ENCODE measurements at regions not wholly inside any gene's neighbourhood (a gene's known extent, or its start where the extent isn't known, plus 50 kb on each side); places are given as distances from the start of the nearest gene placed in this dataset.

DNA sequence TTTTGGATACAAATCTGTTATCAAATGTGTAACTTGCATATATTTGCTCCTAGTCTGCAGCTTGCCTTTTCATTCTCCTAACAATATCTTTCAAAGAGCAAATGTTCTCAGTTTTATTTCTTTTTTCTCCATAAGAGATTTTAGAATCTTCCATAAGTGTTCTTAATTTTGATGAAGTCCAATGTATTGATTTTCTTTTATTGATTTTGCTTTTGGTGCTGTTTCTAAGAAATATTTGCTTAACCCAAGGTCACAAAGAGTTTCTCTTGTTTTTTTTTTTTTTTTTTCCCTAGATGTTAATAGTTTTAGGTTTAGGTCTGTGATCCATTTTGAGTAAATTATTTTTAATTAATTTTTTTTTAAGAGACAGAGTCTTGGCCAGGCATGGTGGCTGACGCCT is 75.8 kb upstream of the SPRED2 start:
- DNase-seq = no peak

DNA sequence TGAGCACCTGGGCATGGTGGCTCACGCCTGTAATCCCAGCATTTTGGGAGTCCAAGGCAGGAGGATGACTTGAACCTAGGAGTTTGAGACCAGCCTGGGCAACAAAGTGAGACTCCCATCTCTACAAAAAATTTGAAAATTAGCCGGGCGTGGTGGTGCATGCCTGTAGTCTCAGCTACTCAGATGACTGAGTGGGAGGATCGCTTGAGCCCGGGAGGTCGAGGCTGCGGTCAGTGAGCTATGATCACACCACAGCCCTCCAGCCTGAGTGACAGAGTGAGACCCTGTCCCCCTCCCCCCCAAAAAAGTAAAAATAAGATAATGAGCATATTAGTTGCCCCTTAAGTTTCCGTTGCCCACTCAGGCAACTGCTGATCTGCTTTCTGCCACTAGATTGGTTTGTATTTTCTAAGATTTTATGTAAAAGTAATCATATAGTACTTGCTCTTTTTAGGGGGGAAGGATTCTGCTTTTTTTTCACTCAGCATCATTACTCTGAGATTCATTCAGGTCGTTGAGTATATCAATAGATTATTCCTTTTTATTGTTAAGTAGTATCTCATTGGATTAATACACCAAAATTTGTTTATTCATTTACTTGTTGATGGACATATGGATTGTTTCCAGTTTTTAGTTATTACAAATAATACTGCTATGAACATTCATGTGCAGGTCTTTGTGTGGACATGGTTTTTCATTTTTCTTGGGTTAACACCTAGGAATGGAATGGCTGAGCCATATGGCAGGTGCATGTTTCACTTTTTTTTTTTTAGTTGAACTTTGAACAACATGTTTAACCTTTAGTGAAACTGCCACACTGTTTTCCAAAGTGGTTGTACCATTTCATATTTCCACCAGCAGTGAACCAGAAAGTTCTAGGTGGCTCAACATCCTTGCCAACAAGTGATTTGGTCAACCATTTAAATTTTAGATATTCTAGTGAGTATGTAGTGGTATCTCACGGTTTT is 75.0 kb upstream of the SPRED2 start:
- no peak for DNase-seq

DNA sequence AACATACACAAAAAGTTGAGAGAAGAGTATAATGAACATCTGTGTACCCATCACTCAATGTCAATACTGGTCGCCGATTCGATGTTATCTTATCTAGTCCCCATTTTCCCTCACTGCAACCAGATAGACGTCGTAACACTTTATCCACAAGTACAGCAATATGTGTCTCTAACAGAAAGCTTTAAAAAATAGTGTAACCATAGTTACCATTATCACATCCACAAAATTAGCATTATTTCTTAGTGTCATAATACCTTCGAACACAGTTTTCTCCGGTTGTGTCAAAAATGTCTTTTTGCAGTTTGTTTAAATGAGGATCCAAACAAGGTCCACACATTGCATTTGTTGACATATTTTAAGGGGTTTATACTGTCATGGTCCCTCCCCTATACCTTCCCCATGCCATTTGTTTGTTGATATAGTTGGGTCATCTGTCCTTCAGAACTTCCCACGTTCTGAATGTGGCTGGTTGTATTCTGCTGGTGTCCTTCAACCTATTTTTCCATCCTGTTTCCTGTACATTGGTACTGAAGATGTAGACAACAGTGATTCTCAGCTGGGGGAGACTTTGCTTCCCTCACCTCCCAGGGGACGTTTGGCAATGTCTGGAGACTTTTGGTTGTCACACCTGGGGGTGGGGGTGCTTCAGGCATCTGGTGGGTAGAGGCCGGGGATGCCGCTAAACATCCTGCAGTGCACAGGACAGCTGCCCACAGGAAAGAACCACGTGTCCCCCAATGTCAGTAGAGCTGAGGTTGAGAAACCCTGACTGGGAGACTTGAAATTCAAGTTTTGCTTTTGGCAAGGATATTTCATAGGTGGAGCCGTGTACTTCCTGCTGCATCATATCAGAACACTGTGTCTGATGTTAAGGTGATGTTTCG is 72.7 kb upstream of the SPRED2 start:
- no peak for DNase-seq

DNA sequence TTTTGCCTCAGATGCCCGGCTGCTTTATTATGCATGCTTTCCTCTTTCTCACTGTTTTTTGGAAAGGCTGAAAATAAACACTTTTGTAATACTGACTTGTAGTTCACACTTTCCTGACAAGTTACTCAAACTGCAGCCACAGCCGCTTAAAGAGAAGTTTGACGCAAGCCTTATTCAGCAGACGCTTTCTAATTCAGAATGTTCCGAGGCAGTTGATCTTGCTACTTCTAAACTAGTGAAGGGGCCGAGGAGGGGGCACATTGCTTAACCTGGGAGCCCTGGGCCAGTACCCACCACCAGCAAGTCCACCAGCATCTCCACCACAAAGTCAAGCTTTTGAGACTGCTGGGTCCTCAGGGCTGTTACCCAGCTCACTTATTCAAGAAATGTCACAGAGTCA is 71.8 kb upstream of the SPRED2 start:
- no peak for DNase-seq

GRCh38 chr2:65503746-65504145 is 71.3 kb upstream of the SPRED2 start:
- DNase-seq = no peak

- DNase-seq = no peak
These were observed 69.4 kb upstream of the SPRED2 start for GRCh38 chr2:65501836-65502235.

- no peak for DNase-seq
These were observed 68.7 kb upstream of the SPRED2 start for GRCh38 chr2:65501074-65501473.

DNA sequence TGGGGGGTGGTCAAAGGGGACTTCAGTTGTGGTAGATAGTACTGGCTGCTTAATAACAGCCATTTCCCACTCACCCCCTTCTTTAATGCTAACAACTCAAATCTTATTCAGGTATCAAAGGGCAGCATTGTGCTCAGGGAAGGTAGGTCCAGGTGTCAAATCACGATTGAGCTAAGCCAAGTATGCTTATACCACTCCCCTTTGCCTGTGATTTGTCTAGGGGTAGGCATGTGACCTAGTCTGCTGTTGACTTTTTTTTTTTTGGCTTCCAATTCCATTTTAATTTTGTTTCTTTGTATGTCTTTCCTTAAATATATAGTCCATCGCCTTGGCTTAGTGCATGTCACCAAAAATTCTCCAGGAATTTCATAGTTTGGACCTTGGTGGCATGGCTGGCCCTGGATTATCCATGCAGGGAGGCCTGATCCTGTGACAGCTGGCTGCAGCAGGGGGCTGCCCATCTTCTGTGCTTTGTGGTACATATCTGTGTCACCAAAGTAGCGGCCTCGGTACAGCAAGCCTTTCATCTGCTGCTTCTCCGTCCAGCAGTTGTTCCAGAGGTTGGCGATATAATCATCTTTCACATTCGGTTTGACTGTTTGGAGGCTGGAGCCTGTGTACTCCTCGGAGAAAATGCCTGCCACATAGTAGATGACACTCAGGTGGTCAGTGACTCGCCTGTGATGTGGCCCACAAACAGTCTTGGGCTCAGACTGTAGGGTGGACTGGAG is 68.1 kb upstream of the SPRED2 start:
- DNase-seq = no peak

DNA sequence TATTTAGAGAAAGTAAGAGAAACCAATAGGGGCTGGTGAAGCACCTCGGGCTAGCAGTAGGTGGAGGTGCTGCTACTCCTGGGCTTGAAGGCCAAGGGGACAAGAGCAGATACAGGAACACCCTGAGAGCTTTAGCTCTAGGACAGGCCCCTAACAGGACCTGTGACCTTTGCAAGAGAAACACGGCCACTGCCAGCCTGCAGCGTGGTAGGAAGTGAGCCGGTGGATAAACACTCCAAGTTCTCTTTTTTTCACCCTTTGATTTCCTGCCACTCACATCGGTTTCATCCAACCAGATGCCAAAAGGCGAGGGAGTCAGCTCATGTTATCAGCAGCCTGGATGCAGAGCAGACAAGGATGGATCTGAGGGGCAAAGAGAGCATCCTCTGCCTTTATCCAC is 66.8 kb upstream of the SPRED2 start:
- DNase-seq = no peak

- no peak for DNase-seq
These were observed 66.0 kb upstream of the SPRED2 start for GRCh38 chr2:65498396-65498795.

DNA sequence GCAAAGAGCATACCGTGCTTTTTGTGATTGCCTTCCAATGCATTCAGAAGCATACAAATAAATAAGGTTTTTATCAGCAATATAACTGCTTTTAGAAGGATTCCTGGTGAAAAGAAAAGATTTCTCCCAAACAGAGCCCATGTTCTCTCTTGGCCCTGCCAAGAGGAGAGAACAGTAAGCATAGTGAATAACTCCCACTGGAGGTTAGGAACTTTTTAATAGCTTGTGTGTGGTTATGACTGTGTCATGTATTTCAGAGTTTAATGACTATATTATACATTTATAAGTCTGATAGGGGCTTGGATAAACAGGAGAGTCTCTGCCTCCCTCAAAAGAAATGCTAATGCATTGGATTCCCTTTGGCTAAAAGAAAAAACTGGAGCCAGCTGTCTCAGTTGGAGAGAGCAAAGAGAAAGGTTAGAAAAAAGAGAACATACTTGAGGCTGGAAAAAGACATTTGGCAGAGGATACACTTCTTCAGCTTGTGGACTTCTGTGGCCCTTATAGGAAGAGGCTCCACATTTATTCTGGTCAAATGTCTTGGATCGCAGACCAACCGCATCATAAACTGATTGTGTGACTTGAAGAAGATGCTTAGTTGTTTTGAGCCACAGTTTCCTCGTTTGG is 63.0 kb upstream of the SPRED2 start:
- DNase-seq = no peak

DNA sequence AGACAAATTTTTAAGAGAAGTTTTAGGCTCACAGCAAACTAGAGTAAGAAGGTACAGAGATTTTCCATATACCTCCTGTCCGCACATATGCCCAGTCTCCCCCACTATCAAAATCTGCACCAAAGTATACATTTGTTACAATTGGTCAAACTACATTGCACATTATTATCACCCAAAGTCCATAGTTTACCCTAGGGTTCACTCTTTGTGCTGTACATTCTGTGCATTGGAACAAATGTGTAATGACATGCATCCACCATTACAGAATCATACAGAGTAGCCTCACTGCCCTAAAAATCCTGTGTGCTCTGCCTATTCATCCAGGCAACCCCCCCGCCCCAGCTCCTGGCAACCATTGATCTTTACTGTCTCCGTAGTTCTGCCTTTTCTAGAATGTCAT is 61.7 kb upstream of the SPRED2 start:
- DNase-seq = no peak

DNA sequence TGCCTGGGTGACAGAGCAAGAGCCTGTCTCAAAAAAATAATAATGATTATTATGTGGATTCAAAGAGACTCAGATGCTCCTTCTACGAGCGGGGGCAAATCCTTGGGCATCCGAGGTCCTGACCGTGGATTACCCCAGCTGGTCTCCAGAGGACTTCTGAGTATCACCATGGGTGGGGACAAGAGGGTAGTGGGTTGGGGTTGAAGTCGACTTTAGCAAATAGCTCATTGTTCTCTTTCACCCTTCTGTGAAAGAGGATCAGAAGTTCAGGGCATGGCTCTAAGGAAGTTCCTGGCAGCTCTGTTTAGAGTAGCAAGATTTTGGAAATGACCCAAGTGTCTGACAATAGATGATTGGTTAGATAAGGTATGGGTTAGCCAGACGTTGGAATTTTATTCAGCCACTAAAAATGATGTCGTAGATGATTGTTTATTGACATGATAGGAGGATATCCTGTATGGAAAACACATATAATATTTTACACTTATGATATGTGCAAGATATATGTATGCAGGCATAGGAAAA is 59.0 kb upstream of the SPRED2 start:
- DNase-seq = peak; percentile 0

GRCh38 chr2:65490222-65490621 is 57.8 kb upstream of the SPRED2 start:
- DNase-seq = no peak

GRCh38 chr2:65489269-65489668 is 56.9 kb upstream of the SPRED2 start:
- no peak for DNase-seq

DNA sequence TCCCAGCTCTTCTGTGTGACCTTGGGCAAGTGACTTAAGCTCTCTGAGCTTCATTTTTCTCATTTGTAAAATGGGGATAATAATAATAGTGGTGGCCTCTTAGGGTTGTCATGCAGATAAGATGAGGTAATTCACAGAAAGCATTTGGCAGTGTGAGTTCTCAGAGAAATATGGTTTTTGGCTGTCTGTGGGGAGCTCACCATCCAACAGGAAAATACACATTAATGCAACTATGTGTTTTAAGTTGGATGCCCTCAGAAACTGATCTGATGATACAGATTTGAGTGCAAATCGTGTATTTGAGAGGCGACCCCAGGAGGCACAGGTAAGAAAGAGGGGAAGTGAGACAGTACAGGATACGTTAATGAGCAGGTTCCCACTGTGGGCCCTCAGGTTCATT is 56.1 kb upstream of the SPRED2 start:
- no peak for DNase-seq

DNA sequence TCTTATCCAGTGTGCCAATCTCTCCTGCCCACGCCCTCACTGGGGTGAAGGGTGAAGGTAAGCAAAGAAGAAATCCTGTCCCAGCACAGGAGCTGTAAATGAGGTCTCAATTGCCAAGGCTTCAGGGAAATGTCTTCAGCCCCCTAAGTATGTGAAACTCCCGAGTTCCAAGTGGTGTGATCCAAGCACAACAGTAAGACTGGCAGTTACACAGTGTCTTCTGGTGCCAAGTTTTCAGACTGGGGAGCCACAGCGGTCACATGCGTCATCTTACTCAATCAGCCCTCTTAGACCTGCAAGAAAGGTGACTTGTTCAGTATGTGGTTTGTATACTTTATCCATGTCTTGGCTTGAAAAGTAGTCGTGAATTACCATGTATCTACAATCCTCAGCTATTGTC is 55.0 kb upstream of the SPRED2 start:
- no peak for DNase-seq

DNA sequence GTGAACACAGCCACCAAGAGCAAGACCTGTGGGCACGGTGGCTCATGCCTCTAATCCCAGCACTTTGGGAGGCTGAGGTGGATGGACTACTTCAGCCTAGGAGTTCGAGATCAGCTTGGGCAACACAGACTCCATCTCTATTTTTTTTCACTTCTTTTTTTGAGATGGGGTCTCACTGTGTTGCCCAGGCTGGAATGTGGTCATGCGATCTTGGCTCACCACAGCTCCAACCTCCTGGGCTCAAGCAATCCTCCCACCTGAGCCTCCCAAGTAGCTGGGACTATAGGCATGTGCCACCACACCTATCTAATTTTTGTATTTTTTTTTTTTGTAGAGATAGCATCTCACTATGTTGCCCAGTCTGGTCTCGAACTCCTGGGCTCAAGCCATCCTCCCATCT is 54.4 kb upstream of the SPRED2 start:
- DNase-seq = no peak

- DNase-seq = no peak
These were observed 53.9 kb upstream of the SPRED2 start for GRCh38 chr2:65486282-65486681.

DNA sequence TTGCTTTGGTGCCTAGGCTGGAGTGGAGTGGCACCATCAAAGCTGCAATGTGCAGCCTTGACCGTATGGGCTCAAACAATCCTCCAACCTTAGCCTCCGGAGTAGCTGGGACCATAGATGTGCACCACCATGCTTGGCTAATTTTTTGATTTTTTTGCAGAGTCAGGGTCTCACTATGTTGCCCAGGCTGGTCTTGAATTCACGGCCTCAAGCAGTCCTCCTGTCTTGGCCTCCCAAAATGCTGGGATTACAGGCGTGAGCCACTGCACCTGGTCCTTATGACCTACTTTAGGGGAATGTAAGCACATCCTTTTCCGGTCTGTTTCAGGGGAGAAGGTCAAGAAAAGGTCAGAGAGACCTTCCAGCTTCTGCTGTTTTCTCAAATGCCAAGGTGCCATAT is 53.4 kb upstream of the SPRED2 start:
- DNase-seq = no peak

DNA sequence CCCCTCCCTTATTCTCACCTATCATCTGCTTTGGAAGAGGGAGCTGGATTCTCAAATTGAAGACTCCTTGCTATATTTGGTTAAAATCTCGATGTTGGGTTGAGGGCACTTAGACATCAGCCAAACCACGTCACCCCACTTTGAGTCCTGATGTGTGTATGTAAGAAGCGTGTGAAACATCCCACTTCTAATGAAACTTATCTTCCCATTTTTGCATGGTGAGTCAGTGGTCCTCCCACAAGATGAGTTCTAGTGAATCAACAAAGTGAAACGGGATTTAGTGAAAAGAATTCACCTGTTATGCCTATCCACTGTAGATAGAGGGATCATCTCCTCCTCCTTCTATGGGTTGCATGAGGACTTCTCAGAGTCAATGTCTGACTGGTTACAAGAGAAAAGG is 51.4 kb upstream of the SPRED2 start:
- DNase-seq = peak; percentile 10

GRCh38 chr2:65482971-65483370 is 50.6 kb upstream of the SPRED2 start:
- no peak for DNase-seq
